ENCODE measurements at regions not wholly inside any gene's neighbourhood (a gene's known extent, or its start where the extent isn't known, plus 50 kb on each side); places are given as distances from the start of the nearest gene placed in this dataset.
"Not testable (repeated sequence)": the region's sequence is repeated elsewhere in the genome, so short reads cannot be mapped to it uniquely, and the experiment has no call there.

- no peak overlapping the region for H3K27ac ChIP-seq (ENCODE audit: low read depth in 2 of 2, low read length in 2 of 2)
These were observed 237.5 kb upstream of the NEBL start for GRCh38 chr10:21134645-21135022.

GRCh38 chr10:21130683-21131442 lies 233.8 kb upstream of the NEBL start:
- Histone ChIP-seq H3K4me3 (ENCODE audit: low read length in 2 of 2) (no peak overlapping the region), H3K4me1 (ENCODE audit: control insufficient read depth in 2 of 2, insufficient read depth in 2 of 2, low read length in 2 of 2) (peaks cover 0 to 2% of the 10 kb centered on the region in 2 donors), H3K36me3 (ENCODE audit: control insufficient read depth in 2 of 2, insufficient read depth in 2 of 2, low read length in 2 of 2) (no peaks in the 10 kb centered on the region), H3K9me3 (ENCODE audit: control insufficient read depth in 2 of 2, low read length in 2 of 2) (no peaks in the 10 kb centered on the region), H3K9ac (ENCODE audit: low read depth in 1 of 2, low read length in 2 of 2) (no peak overlapping the region), H3K27me3 (ENCODE audit: control insufficient read depth in 2 of 2, insufficient read depth in 2 of 2, low read length in 2 of 2) (no peaks in the 10 kb centered on the region), H3K27ac (ENCODE audit: low read depth in 2 of 2, low read length in 2 of 2) (no peak overlapping the region)

More at GRCh38 chr10:21134645-21135022, 237.5 kb upstream of the NEBL start:
- peaks cover 0 to 2% of the 10 kb centered on the region in 2 donors for H3K4me1 ChIP-seq (ENCODE audit: control insufficient read depth in 2 of 2, insufficient read depth in 2 of 2, low read length in 2 of 2)
- H3K27me3 ChIP-seq (ENCODE audit: control insufficient read depth in 2 of 2, insufficient read depth in 2 of 2, low read length in 2 of 2) = no peaks in the 10 kb centered on the region
- H3K9me3 ChIP-seq (ENCODE audit: control insufficient read depth in 2 of 2, low read length in 2 of 2) = no peaks in the 10 kb centered on the region
- H3K4me3 ChIP-seq (ENCODE audit: low read length in 2 of 2) = no peak overlapping the region
- H3K9ac ChIP-seq (ENCODE audit: low read depth in 1 of 2, low read length in 2 of 2) = no peak overlapping the region
- no peaks in the 10 kb centered on the region for H3K36me3 ChIP-seq (ENCODE audit: control insufficient read depth in 2 of 2, insufficient read depth in 2 of 2, low read length in 2 of 2)

GRCh38 chr10:21130108-21130507 lies 233.0 kb upstream of the NEBL start:
- Histone ChIP-seq H3K4me1 (ENCODE audit: control insufficient read depth in 2 of 2, insufficient read depth in 2 of 2, low read length in 2 of 2) (no peaks in the 10 kb centered on the region), H3K27ac (ENCODE audit: low read depth in 2 of 2, low read length in 2 of 2) (no peak overlapping the region), H3K27me3 (ENCODE audit: control insufficient read depth in 2 of 2, insufficient read depth in 2 of 2, low read length in 2 of 2) (no peaks in the 10 kb centered on the region), H3K9ac (ENCODE audit: low read depth in 1 of 2, low read length in 2 of 2) (no peak overlapping the region), H3K4me3 (ENCODE audit: low read length in 2 of 2) (no peak overlapping the region), H3K36me3 (ENCODE audit: control insufficient read depth in 2 of 2, insufficient read depth in 2 of 2, low read length in 2 of 2) (no peaks in the 10 kb centered on the region), H3K9me3 (ENCODE audit: control insufficient read depth in 2 of 2, low read length in 2 of 2) (no peaks in the 10 kb centered on the region)

GRCh38 chr10:21125471-21126228 lies 228.5 kb upstream of the NEBL start:
- H3K9me3 ChIP-seq (ENCODE audit: control insufficient read depth in 2 of 2, low read length in 2 of 2) = no peaks in the 10 kb centered on the region
- H3K9ac ChIP-seq (ENCODE audit: low read depth in 1 of 2, low read length in 2 of 2) = no peak overlapping the region
- no peaks in the 10 kb centered on the region for H3K4me1 ChIP-seq (ENCODE audit: control insufficient read depth in 2 of 2, insufficient read depth in 2 of 2, low read length in 2 of 2)
- no peak overlapping the region for H3K4me3 ChIP-seq (ENCODE audit: low read length in 2 of 2)
- H3K27me3 ChIP-seq (ENCODE audit: control insufficient read depth in 2 of 2, insufficient read depth in 2 of 2, low read length in 2 of 2) = no peaks in the 10 kb centered on the region
- no peak overlapping the region for H3K27ac ChIP-seq (ENCODE audit: low read depth in 2 of 2, low read length in 2 of 2)
- no peaks in the 10 kb centered on the region for H3K36me3 ChIP-seq (ENCODE audit: control insufficient read depth in 2 of 2, insufficient read depth in 2 of 2, low read length in 2 of 2)

GRCh38 chr10:21122907-21123306 lies 225.8 kb upstream of the NEBL start:
- H3K27ac ChIP-seq (ENCODE audit: low read depth in 2 of 2, low read length in 2 of 2) = no peak overlapping the region
- no peak overlapping the region for H3K4me3 ChIP-seq (ENCODE audit: low read length in 2 of 2)
- no peak overlapping the region for H3K9ac ChIP-seq (ENCODE audit: low read depth in 1 of 2, low read length in 2 of 2)
- no peaks in the 10 kb centered on the region for H3K4me1 ChIP-seq (ENCODE audit: control insufficient read depth in 2 of 2, insufficient read depth in 2 of 2, low read length in 2 of 2)
- H3K27me3 ChIP-seq (ENCODE audit: control insufficient read depth in 2 of 2, insufficient read depth in 2 of 2, low read length in 2 of 2) = no peaks in the 10 kb centered on the region
- no peaks in the 10 kb centered on the region for H3K9me3 ChIP-seq (ENCODE audit: control insufficient read depth in 2 of 2, low read length in 2 of 2)
- H3K36me3 ChIP-seq (ENCODE audit: control insufficient read depth in 2 of 2, insufficient read depth in 2 of 2, low read length in 2 of 2) = no peaks in the 10 kb centered on the region

GRCh38 chr10:21121822-21122221 lies 224.7 kb upstream of the NEBL start:
- not testable (repeated sequence) for H3K4me1 ChIP-seq (ENCODE audit: control insufficient read depth in 2 of 2, insufficient read depth in 2 of 2, low read length in 2 of 2); H3K9me3 ChIP-seq (ENCODE audit: control insufficient read depth in 2 of 2, low read length in 2 of 2); H3K27me3 ChIP-seq (ENCODE audit: control insufficient read depth in 2 of 2, insufficient read depth in 2 of 2, low read length in 2 of 2); H3K27ac ChIP-seq (ENCODE audit: low read depth in 2 of 2, low read length in 2 of 2); H3K4me3 ChIP-seq (ENCODE audit: low read length in 2 of 2); H3K9ac ChIP-seq (ENCODE audit: low read depth in 1 of 2, low read length in 2 of 2); H3K36me3 ChIP-seq (ENCODE audit: control insufficient read depth in 2 of 2, insufficient read depth in 2 of 2, low read length in 2 of 2)

GRCh38 chr10:21114683-21115082 lies 217.6 kb upstream of the NEBL start:
- H3K4me1 ChIP-seq (ENCODE audit: control insufficient read depth in 2 of 2, insufficient read depth in 2 of 2, low read length in 2 of 2) = no peaks in the 10 kb centered on the region
- no peaks in the 10 kb centered on the region for H3K36me3 ChIP-seq (ENCODE audit: control insufficient read depth in 2 of 2, insufficient read depth in 2 of 2, low read length in 2 of 2)
- no peak overlapping the region for H3K9ac ChIP-seq (ENCODE audit: low read depth in 1 of 2, low read length in 2 of 2)
- no peaks in the 10 kb centered on the region for H3K27me3 ChIP-seq (ENCODE audit: control insufficient read depth in 2 of 2, insufficient read depth in 2 of 2, low read length in 2 of 2)
- no peak overlapping the region for H3K4me3 ChIP-seq (ENCODE audit: low read length in 2 of 2)
- no peak overlapping the region for H3K27ac ChIP-seq (ENCODE audit: low read depth in 2 of 2, low read length in 2 of 2)
- no peaks in the 10 kb centered on the region for H3K9me3 ChIP-seq (ENCODE audit: control insufficient read depth in 2 of 2, low read length in 2 of 2)

- Histone ChIP-seq H3K36me3 (ENCODE audit: control insufficient read depth in 2 of 2, insufficient read depth in 2 of 2, low read length in 2 of 2) (no peaks in the 10 kb centered on the region), H3K9ac (ENCODE audit: low read depth in 1 of 2, low read length in 2 of 2) (no peak overlapping the region), H3K9me3 (ENCODE audit: control insufficient read depth in 2 of 2, low read length in 2 of 2) (no peaks in the 10 kb centered on the region), H3K27me3 (ENCODE audit: control insufficient read depth in 2 of 2, insufficient read depth in 2 of 2, low read length in 2 of 2) (no peaks in the 10 kb centered on the region), H3K27ac (ENCODE audit: low read depth in 2 of 2, low read length in 2 of 2) (no peak overlapping the region), H3K4me3 (ENCODE audit: low read length in 2 of 2) (no peak overlapping the region), H3K4me1 (ENCODE audit: control insufficient read depth in 2 of 2, insufficient read depth in 2 of 2, low read length in 2 of 2) (no peaks in the 10 kb centered on the region)
These were observed 213.2 kb upstream of the NEBL start for GRCh38 chr10:21110358-21110757.

GRCh38 chr10:21106931-21107330 lies 209.8 kb upstream of the NEBL start:
- not testable (repeated sequence) for H3K36me3 ChIP-seq (ENCODE audit: control insufficient read depth in 2 of 2, insufficient read depth in 2 of 2, low read length in 2 of 2); H3K9me3 ChIP-seq (ENCODE audit: control insufficient read depth in 2 of 2, low read length in 2 of 2); H3K4me1 ChIP-seq (ENCODE audit: control insufficient read depth in 2 of 2, insufficient read depth in 2 of 2, low read length in 2 of 2); H3K9ac ChIP-seq (ENCODE audit: low read depth in 1 of 2, low read length in 2 of 2); H3K4me3 ChIP-seq (ENCODE audit: low read length in 2 of 2); H3K27ac ChIP-seq (ENCODE audit: low read depth in 2 of 2, low read length in 2 of 2); H3K27me3 ChIP-seq (ENCODE audit: control insufficient read depth in 2 of 2, insufficient read depth in 2 of 2, low read length in 2 of 2)

GRCh38 chr10:21105331-21105730 lies 208.2 kb upstream of the NEBL start:
- not testable (repeated sequence) for H3K9ac ChIP-seq (ENCODE audit: low read depth in 1 of 2, low read length in 2 of 2); H3K4me3 ChIP-seq (ENCODE audit: low read length in 2 of 2); H3K27ac ChIP-seq (ENCODE audit: low read depth in 2 of 2, low read length in 2 of 2); H3K9me3 ChIP-seq (ENCODE audit: control insufficient read depth in 2 of 2, low read length in 2 of 2); H3K27me3 ChIP-seq (ENCODE audit: control insufficient read depth in 2 of 2, insufficient read depth in 2 of 2, low read length in 2 of 2); H3K4me1 ChIP-seq (ENCODE audit: control insufficient read depth in 2 of 2, insufficient read depth in 2 of 2, low read length in 2 of 2); H3K36me3 ChIP-seq (ENCODE audit: control insufficient read depth in 2 of 2, insufficient read depth in 2 of 2, low read length in 2 of 2)

Data from mucosa of rectum (tissue), 2 donors.